OCI-LY1 (cell line): ENCODE measurements at regions not wholly inside any gene's neighbourhood (a gene's known extent, or its start where the extent isn't known, plus 50 kb on each side); places are given as distances from the start of the nearest gene placed in this dataset.

ENCODE experiments used
- H2AFZ ChIP-seq: fragments of 200-600 bp; sonication (generic), shearing (Covaris generic); 2 replicates; pipeline ENCODE4 v1.6.0; 2014; ENCODE audit warnings: antibody characterized with exemption, mild to moderate bottlenecking, low read length
- H3F3A ChIP-seq: fragments of 200-600 bp; sonication (generic), shearing (Covaris generic); 2 replicates; pipeline ENCODE4 v1.6.0; 2014; ENCODE audit warnings: mild to moderate bottlenecking, antibody characterized with exemption, low read length, moderate library complexity; ENCODE audit not compliant: insufficient read depth
- H3K27ac ChIP-seq: fragments of 200-600 bp; sonication (generic); 2 replicates; pipeline ENCODE4 v1.5.1; 2014; ENCODE audit warnings: low read length, mixed run types, mild to moderate bottlenecking, low read depth; ENCODE audit not compliant: poor library complexity, severe bottlenecking
- H3K27me3 ChIP-seq: fragments of 200-600 bp; sonication (generic); 2 replicates; pipeline ENCODE4 v1.6.0; 2014; ENCODE audit warnings: antibody characterized with exemption, mild to moderate bottlenecking, low read length, moderate library complexity; ENCODE audit not compliant: insufficient read depth
- H3K36me3 ChIP-seq: fragments of 200-600 bp; sonication (generic); 2 replicates; pipeline ENCODE4 v1.6.1; 2014; ENCODE audit warnings: mild to moderate bottlenecking, antibody characterized with exemption, low read length, moderate library complexity, mixed read lengths; ENCODE audit not compliant: insufficient read depth
- H3K4me1 ChIP-seq: fragments of 200-600 bp; sonication (generic); 2 replicates; pipeline ENCODE4 v1.5.1; 2014; ENCODE audit warnings: mild to moderate bottlenecking, low read length, moderate library complexity; ENCODE audit not compliant: insufficient read depth, severe bottlenecking
- H3K4me2 ChIP-seq: fragments of 200-600 bp; sonication (generic), shearing (Covaris generic); 2 replicates; pipeline ENCODE4 v1.6.1; 2014; ENCODE audit warnings: low read length
- H3K4me3 ChIP-seq: fragments of 200-600 bp; sonication (generic); 2 replicates; pipeline ENCODE4 v1.5.1; 2014; ENCODE audit warnings: low read length, low read depth, mild to moderate bottlenecking, mixed read lengths; ENCODE audit not compliant: poor library complexity, severe bottlenecking
- H3K79me2 ChIP-seq: fragments of 200-600 bp; shearing (Covaris generic); 2 replicates; pipeline ENCODE4 v1.6.1; 2016; ENCODE audit warnings: mixed run types, low read length, mixed read lengths; ENCODE audit not compliant: insufficient read depth
- H3K9ac ChIP-seq: fragments of 200-600 bp; sonication (generic), shearing (Covaris generic); 2 replicates; pipeline ENCODE4 v1.6.1; 2014; ENCODE audit warnings: mild to moderate bottlenecking, low read length, mixed read lengths
- H3K9me2 ChIP-seq: fragments of 200-600 bp; sonication (generic), shearing (Covaris generic); 2 replicates; pipeline ENCODE4 v1.6.1; 2014; ENCODE audit warnings: low read depth, mild to moderate bottlenecking, low read length, mixed read lengths
- H3K9me3 ChIP-seq: fragments of 200-600 bp; shearing (Covaris generic); 2 replicates; pipeline ENCODE4 v1.6.1; 2014; ENCODE audit warnings: low read length, mixed read lengths
- H4K20me1 ChIP-seq: fragments of 200-600 bp; sonication (generic), shearing (Covaris generic); 2 replicates; pipeline ENCODE4 v1.6.0; 2016; ENCODE audit warnings: mild to moderate bottlenecking, low read length; ENCODE audit not compliant: insufficient read depth
- CTCF ChIP-seq: fragments of 200-600 bp; sonication (generic), shearing (Covaris generic); IDR thresholded peaks from 2 replicates; pipeline ENCODE4 v1.5.1; 2017; ENCODE audit warnings: mild to moderate bottlenecking, antibody characterized with exemption, low read length, moderate library complexity, mixed read lengths
- EZH2 ChIP-seq: fragments of 200-600 bp; sonication (generic), shearing (Covaris generic); IDR thresholded peaks from 2 replicates; pipeline ENCODE4 v1.8.0; 2017; ENCODE audit warnings: borderline replicate concordance, mixed run types, mild to moderate bottlenecking, antibody characterized with exemption, low read length, moderate library complexity, mixed read lengths

DNA sequence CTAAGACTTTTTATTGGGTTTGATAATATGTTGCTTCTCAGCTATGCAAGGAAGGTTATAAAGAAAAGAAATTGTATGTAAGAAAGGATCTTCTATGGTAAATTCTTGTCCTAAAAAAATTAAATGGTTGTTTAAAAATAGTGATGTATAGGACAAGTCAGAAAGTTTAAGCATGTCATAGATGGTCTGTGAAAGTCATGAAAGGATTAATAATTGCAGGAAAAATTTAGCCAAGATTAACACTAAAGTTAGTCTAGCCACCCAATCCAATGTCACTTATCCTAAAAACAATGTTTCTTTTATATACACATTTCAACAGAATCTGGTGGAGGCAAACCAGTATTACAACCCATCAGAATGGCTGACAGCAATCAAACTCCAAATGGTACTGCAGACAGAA lies 1046.7 kb upstream of the SLC39A10 start:
- Histone ChIP-seq H3K4me2 (no peak overlapping the region), H3K36me3 (no peaks in the 10 kb centered on the region), H3K4me1 (no peaks in the 10 kb centered on the region), H3K9me3 (no peaks in the 10 kb centered on the region), H3K9me2 (no peaks in the 10 kb centered on the region), H3K27me3 (no peaks in the 10 kb centered on the region), H3K4me3 (no peak overlapping the region), H3K27ac (no peak overlapping the region), H4K20me1 (no peaks in the 10 kb centered on the region), H2AFZ (no peak overlapping the region), H3K79me2 (no peaks in the 10 kb centered on the region), H3K9ac (no peak overlapping the region), H3F3A (no peaks in the 10 kb centered on the region)
- no peak for TF ChIP-seq EZH2
- TF ChIP-seq CTCF, result no peak

DNA sequence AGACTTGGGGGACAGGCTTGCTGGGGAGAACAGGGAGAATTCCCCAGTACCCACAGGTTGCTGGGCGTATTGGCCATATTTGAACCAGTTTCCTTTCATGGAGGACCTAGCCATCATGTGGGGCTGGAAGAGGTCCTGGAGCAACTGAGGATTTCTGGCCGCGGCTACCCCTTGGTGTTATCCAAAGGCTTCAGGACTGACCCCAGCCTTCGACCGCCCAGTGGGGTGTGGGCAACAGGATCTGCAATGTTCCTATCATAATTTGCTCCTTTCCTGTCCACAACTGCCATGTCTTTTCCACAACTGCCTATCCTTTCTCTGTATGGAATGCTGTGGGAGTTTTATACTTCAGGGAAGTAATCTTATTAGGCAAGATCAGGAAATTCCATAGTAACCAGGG lies 1053.6 kb upstream of the SLC39A10 start:
- Histone ChIP-seq H3K4me2 (no peak overlapping the region), H4K20me1 (no peaks in the 10 kb centered on the region), H3K27ac (no peak overlapping the region), H3K9me2 (no peaks in the 10 kb centered on the region), H2AFZ (no peak overlapping the region), H3K27me3 (no peaks in the 10 kb centered on the region), H3K4me3 (no peak overlapping the region), H3K4me1 (no peaks in the 10 kb centered on the region), H3F3A (no peaks in the 10 kb centered on the region; the same call in 1 of the 2 replicates), H3K36me3 (no peaks in the 10 kb centered on the region), H3K9me3 (no peaks in the 10 kb centered on the region), H3K9ac (no peak overlapping the region), H3K79me2 (no peaks in the 10 kb centered on the region)
- TF ChIP-seq EZH2 (no peak), CTCF (no peak)

GRCh38 chr2:194602750-194603149 lies 1054.3 kb upstream of the SLC39A10 start:
- no peaks in the 10 kb centered on the region for H3K79me2 ChIP-seq
- no peaks in the 10 kb centered on the region for H4K20me1 ChIP-seq
- H3K4me2 ChIP-seq, result peak overlapping the region; percentile 31; the same call in 1 of the 2 replicates
- H3K36me3 ChIP-seq, result no peaks in the 10 kb centered on the region
- no peak overlapping the region for H2AFZ ChIP-seq
- no peak for TF ChIP-seq EZH2
- no peak overlapping the region for H3K4me3 ChIP-seq
- H3K9ac ChIP-seq, result no peak overlapping the region
- no peaks in the 10 kb centered on the region for H3K4me1 ChIP-seq
- no peaks in the 10 kb centered on the region for H3K9me3 ChIP-seq
- H3K27ac ChIP-seq, result no peak overlapping the region
- no peaks in the 10 kb centered on the region for H3K9me2 ChIP-seq
- no peaks in the 10 kb centered on the region for H3K27me3 ChIP-seq
- no peaks in the 10 kb centered on the region; the same call in 1 of the 2 replicates for H3F3A ChIP-seq

DNA sequence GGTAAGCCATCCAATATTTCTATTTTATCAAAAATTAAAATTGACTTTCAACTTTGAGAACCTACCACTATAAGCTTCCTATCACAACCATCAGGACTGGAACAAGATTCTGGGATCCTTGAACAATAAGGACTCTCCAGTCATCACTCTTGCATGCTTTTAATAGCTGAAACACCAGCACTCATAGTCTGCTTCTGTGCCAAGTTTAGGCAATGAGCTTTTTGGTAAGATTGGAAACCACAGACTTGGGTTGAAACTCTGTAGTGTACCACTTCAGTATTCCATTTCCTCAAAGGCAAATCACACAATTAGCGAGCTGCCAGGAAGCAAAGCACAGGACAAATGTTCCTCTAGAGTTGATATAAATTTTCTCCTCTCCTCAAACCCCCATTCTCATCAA lies 1065.8 kb upstream of the SLC39A10 start:
- no peaks in the 10 kb centered on the region for H3K79me2 ChIP-seq
- no peak overlapping the region for H3K4me2 ChIP-seq
- no peaks in the 10 kb centered on the region for H3K9me3 ChIP-seq
- no peak overlapping the region for H3K9ac ChIP-seq
- H3K4me1 ChIP-seq, result no peaks in the 10 kb centered on the region
- H4K20me1 ChIP-seq, result no peaks in the 10 kb centered on the region
- TF ChIP-seq EZH2 (no peak), CTCF (no peak)
- no peaks in the 10 kb centered on the region for H3K27me3 ChIP-seq
- no peak overlapping the region for H3K27ac ChIP-seq
- H3K36me3 ChIP-seq, result no peaks in the 10 kb centered on the region
- no peaks in the 10 kb centered on the region for H3K9me2 ChIP-seq
- no peak overlapping the region for H2AFZ ChIP-seq
- H3K4me3 ChIP-seq, result no peak overlapping the region
- H3F3A ChIP-seq, result no peaks in the 10 kb centered on the region
